H1 (cell line): ENCODE measurements at regions not wholly inside any gene's neighbourhood (a gene's known extent, or its start where the extent isn't known, plus 50 kb on each side); places are given as distances from the start of the nearest gene placed in this dataset.

ENCODE experiments used
- CTCF ChIA-PET: fragments of 300-600 bp; sonication (Branson Sonifier 250); formaldehyde crosslinking; loops from one replicate; lab custom pipeline; 2021; ENCODE audit not compliant: partially characterized antibody; lab: Charles Lee
- POLR2A ChIA-PET: fragments of 300-600 bp; sonication (Branson Sonifier 250); formaldehyde crosslinking; loops from one replicate; lab custom pipeline; 2021; ENCODE audit warnings: inconsistent platforms; ENCODE audit not compliant: partially characterized antibody; lab: Charles Lee
- DNase-seq, 2 experiments: peaks; one replicate each; pipeline versions ENCODE4 v3.0.0 to v3.0.0-alpha.2; 2010 to 2022; ENCODE audit warnings: low spot score in 2 of 2, low read depth in 1 of 2, mixed read lengths in 1 of 2
- FAIRE-seq: peaks from 2 replicates; lab custom pipeline; 2011; peaks lifted over from hg19 to GRCh38; lab: Jason Lieb, UNC
- H2AFZ ChIP-seq: 2 replicates; pipeline ENCODE4 v1.8.1; 2012; ENCODE audit warnings: low read length, inconsistent platforms
- H2AK5ac ChIP-seq: 2 replicates; pipeline ENCODE4 v1.6.1; 2013; ENCODE audit warnings: low read depth, low read length
- H2BK120ac ChIP-seq: replicated peaks from 2 replicates; pipeline ENCODE3; 2013; ENCODE audit warnings: low read depth, low read length, inconsistent platforms
- H2BK12ac ChIP-seq: 2 replicates; pipeline ENCODE4 v1.6.1; 2013; ENCODE audit warnings: low read depth, low read length
- H2BK15ac ChIP-seq: 2 replicates; pipeline ENCODE4 v1.6.1; 2013; ENCODE audit warnings: low read length
- H2BK20ac ChIP-seq: 2 replicates; pipeline ENCODE4 v1.6.1; 2013; ENCODE audit warnings: low read length
- H2BK5ac ChIP-seq: 2 replicates; pipeline ENCODE4 v1.6.1; 2013; ENCODE audit warnings: low read depth, low read length
- H3K14ac ChIP-seq: 2 replicates; pipeline ENCODE4 v1.6.1; 2013; ENCODE audit warnings: inconsistent platforms; ENCODE audit not compliant: insufficient read length
- H3K18ac ChIP-seq: 2 replicates; pipeline ENCODE4 v1.6.1; 2013; ENCODE audit warnings: low read length; ENCODE audit errors: extremely low read depth
- H3K23ac ChIP-seq: 2 replicates; pipeline ENCODE4 v1.6.1; 2013; ENCODE audit warnings: inconsistent platforms; ENCODE audit not compliant: insufficient read length
- H3K23me2 ChIP-seq: 2 replicates; pipeline ENCODE4 v1.6.1; 2013; ENCODE audit warnings: low read depth, low read length
- H3K27ac ChIP-seq: 2 replicates; pipeline ENCODE4 v1.6.1; 2011; ENCODE audit warnings: low read depth, low read length, inconsistent platforms
- H3K27me3 ChIP-seq, 4 experiments: replicated peaks in 1 of 4; 1 replicate in 1 of 4; 2 replicates in 3 of 4; pipeline versions ENCODE4 v1.6.1 to v1.8.1; 2011 to 2013; ENCODE audit warnings: low read length in 3 of 4, mild to moderate bottlenecking in 3 of 4, inconsistent platforms in 2 of 4, mixed read lengths in 2 of 4, moderate library complexity in 1 of 4; ENCODE audit not compliant: control insufficient read depth in 3 of 4, insufficient read depth in 3 of 4; ENCODE audit errors: extremely low read depth in 1 of 4
- H3K36me3 ChIP-seq, 4 experiments: 2 replicates each; pipeline versions ENCODE4 v1.6.1 to v1.8.1; 2011 to 2013; ENCODE audit warnings: mild to moderate bottlenecking in 4 of 4, low read length in 3 of 4, moderate library complexity in 2 of 4, control low read depth in 1 of 4, inconsistent platforms in 1 of 4; ENCODE audit not compliant: insufficient read depth in 4 of 4, control insufficient read depth in 2 of 4
- H3K4ac ChIP-seq: replicated peaks from 2 replicates; pipeline ENCODE3; 2013; ENCODE audit warnings: low read length, low read depth, mixed read lengths, inconsistent platforms; ENCODE audit not compliant: insufficient read length
- H3K4me1 ChIP-seq, 4 experiments: replicated peaks in 1 of 4; 1 replicate in 1 of 4; 2 replicates in 3 of 4; pipeline versions ENCODE4 v1.6.1 to v1.8.1; 2011 to 2013; ENCODE audit warnings: low read length in 3 of 4, inconsistent platforms in 2 of 4, mixed read lengths in 1 of 4; ENCODE audit not compliant: insufficient read depth in 4 of 4, control insufficient read depth in 3 of 4
- H3K4me2 ChIP-seq, 2 experiments: 2 replicates each; pipeline versions ENCODE4 v1.6.1 to v1.8.1; 2011 to 2013; ENCODE audit warnings: low read depth in 2 of 2, low read length in 2 of 2, control low read depth in 1 of 2, inconsistent platforms in 1 of 2, mild to moderate bottlenecking in 1 of 2; ENCODE audit not compliant: insufficient read depth in 1 of 2
- H3K4me3 ChIP-seq, 4 experiments: fragments of 200-600, 300-600 bp in 1 of 4; sonication (generic), shearing (Covaris generic), sonication (Bioruptor Twin) in 1 of 4; 2 replicates each; pipeline versions ENCODE4 v1.5.1 to v1.8.1; 2011 to 2016; ENCODE audit warnings: low read length in 4 of 4, low read depth in 3 of 4, control low read depth in 2 of 4, inconsistent platforms in 2 of 4, mild to moderate bottlenecking in 2 of 4, mixed read lengths in 1 of 4, moderate library complexity in 1 of 4; ENCODE audit not compliant: insufficient read depth in 2 of 4; ENCODE audit errors: extremely low read depth in 1 of 4
- H3K56ac ChIP-seq: replicated peaks from 2 replicates; pipeline ENCODE3; 2013; ENCODE audit warnings: low read depth, mild to moderate bottlenecking, mixed read lengths, low read length, inconsistent platforms; ENCODE audit not compliant: insufficient read length
- H3K79me1 ChIP-seq: 2 replicates; pipeline ENCODE4 v1.6.1; 2013; ENCODE audit warnings: low read depth, low read length, control low read depth
- H3K79me2 ChIP-seq, 2 experiments: 2 replicates each; pipeline versions ENCODE4 v1.6.1 to v1.8.1; 2012 to 2013; ENCODE audit warnings: low read length in 2 of 2, mild to moderate bottlenecking in 2 of 2, inconsistent platforms in 1 of 2; ENCODE audit not compliant: insufficient read depth in 2 of 2, control insufficient read depth in 1 of 2
- H3K9ac ChIP-seq, 4 experiments: replicated peaks in 1 of 4; 1 replicate in 1 of 4; 2 replicates in 3 of 4; pipeline versions ENCODE4 v1.6.1 to v1.8.1; 2011 to 2013; ENCODE audit warnings: low read depth in 3 of 4, low read length in 3 of 4, control low read depth in 2 of 4, mild to moderate bottlenecking in 2 of 4, moderate library complexity in 2 of 4, inconsistent platforms in 1 of 4; ENCODE audit errors: extremely low read depth in 1 of 4
- H3K9me3 ChIP-seq, 2 experiments: 2 replicates each; pipeline versions ENCODE4 v1.6.1 to v1.8.1; 2012 to 2013; ENCODE audit warnings: mild to moderate bottlenecking in 2 of 2, moderate library complexity in 2 of 2, control low read depth in 1 of 2, inconsistent platforms in 1 of 2, low read depth in 1 of 2, low read length in 1 of 2, mixed read lengths in 1 of 2; ENCODE audit not compliant: insufficient read depth in 2 of 2
- H4K20me1 ChIP-seq, 2 experiments: replicated peaks in 1 of 2; 2 replicates each; pipeline versions ENCODE3 to v1.8.1; 2011 to 2013; ENCODE audit warnings: inconsistent platforms in 2 of 2, low read length in 2 of 2, mild to moderate bottlenecking in 1 of 2; ENCODE audit not compliant: insufficient read depth in 2 of 2, control insufficient read depth in 1 of 2
- H4K5ac ChIP-seq: 2 replicates; pipeline ENCODE4 v1.6.1; 2013; ENCODE audit warnings: low read length, low read depth, mixed read lengths, inconsistent platforms; ENCODE audit not compliant: insufficient read length
- H4K8ac ChIP-seq: 2 replicates; pipeline ENCODE4 v1.8.0; 2013; ENCODE audit warnings: mild to moderate bottlenecking, moderate library complexity, low read length, inconsistent platforms; ENCODE audit not compliant: insufficient read depth; ENCODE audit errors: extremely low read depth
- H4K91ac ChIP-seq: replicated peaks from 2 replicates; pipeline ENCODE3; 2013; ENCODE audit warnings: low read length, mixed read lengths, inconsistent platforms; ENCODE audit not compliant: insufficient read length
- BCL11A ChIP-seq, 2 experiments: IDR thresholded peaks; one replicate each; pipeline ENCODE4 v1.6.1; 2011; ENCODE audit warnings: low read depth in 2 of 2, low read length in 2 of 2, mild to moderate bottlenecking in 2 of 2
- CREB1 ChIP-seq: IDR thresholded peaks from 2 replicates; pipeline ENCODE4 v1.6.1; 2012; ENCODE audit warnings: inconsistent platforms
- RAD21 ChIP-seq, 2 experiments: IDR thresholded peaks in 1 of 2; conservative IDR thresholded peaks in 1 of 2; 2 replicates each; pipeline ENCODE4 v1.6.1; 2011; ENCODE audit warnings: low read depth in 2 of 2, low read length in 2 of 2, improper control_type of control experiment in 1 of 2, inconsistent platforms in 1 of 2, mild to moderate bottlenecking in 1 of 2, moderate library complexity in 1 of 2
- RNF2 ChIP-seq: fragments of 200-900, 300-1000 bp; sonication (generic); IDR thresholded peaks from 2 replicates; pipeline ENCODE4 v1.7.1; 2016; ENCODE audit warnings: borderline replicate concordance, low read depth, mild to moderate bottlenecking, antibody characterized with exemption, low read length; ENCODE audit not compliant: poor library complexity, severe bottlenecking; ENCODE audit errors: missing control alignments
- SP4 ChIP-seq: IDR thresholded peaks from 2 replicates; pipeline ENCODE4 v1.6.1; 2012; ENCODE audit warnings: low read length, inconsistent platforms
- TF ChIP-seq, protein P1 (sequence below): IDR thresholded peaks from 2 replicates; pipeline ENCODE4 v1.6.1; 2012; ENCODE audit warnings: inconsistent platforms

DNA sequence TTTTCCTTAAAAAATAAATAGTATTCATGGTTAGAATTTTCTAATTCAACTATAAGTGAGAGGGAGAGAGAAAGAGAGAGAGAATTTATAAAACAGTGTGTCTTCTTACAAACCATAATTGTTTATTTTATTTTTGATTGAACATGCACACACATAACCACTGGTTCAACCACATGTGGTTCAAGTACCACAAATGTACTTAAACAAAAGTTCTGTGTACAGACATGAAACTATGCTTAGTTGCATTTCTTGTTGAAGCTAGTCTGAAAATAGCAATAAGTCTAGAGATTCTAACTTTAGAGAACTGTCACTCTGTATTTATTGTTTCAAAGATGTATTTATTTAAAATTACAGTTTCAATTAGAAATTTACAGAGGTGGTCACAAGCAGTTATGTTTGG lies 130.6 kb upstream of the PDE4D start:
- H3K4me3 ChIP-seq, result no peak overlapping the region
- H3K14ac ChIP-seq, result no peak overlapping the region
- no peak overlapping the region for H3K27ac ChIP-seq
- no peak overlapping the region for H4K5ac ChIP-seq
- H3K18ac ChIP-seq, result no peak overlapping the region
- H4K8ac ChIP-seq, result no peak overlapping the region
- no peak overlapping the region for H3K4ac ChIP-seq
- ChIA-PET POLR2A (no interaction called here), CTCF (interaction anchor here (1.7 kb wide), 1 partner anchor 132 kb away, joined by 3 read pairs; no protein-coding TSS in a partner anchor)
- no peak overlapping the region for H2BK120ac ChIP-seq
- H2BK15ac ChIP-seq, result no peak overlapping the region
- no peak overlapping the region for H3K23ac ChIP-seq
- H2BK12ac ChIP-seq, result no peak overlapping the region
- no peaks in the 10 kb centered on the region for H4K20me1 ChIP-seq
- no peaks in the 10 kb centered on the region for H3K27me3 ChIP-seq
- H4K91ac ChIP-seq, result no peak overlapping the region
- H2BK20ac ChIP-seq, result no peak overlapping the region
- H3K36me3 ChIP-seq, result no peaks in the 10 kb centered on the region
- H2AK5ac ChIP-seq, result no peak overlapping the region
- peaks cover 0 to 4% (median 0%) of the 10 kb centered on the region in 4 experiments; a peak in 1 of 7 replicates for H3K4me1 ChIP-seq
- no peak overlapping the region for H3K56ac ChIP-seq
- H2BK5ac ChIP-seq, result no peak overlapping the region
- no peak for DNase-seq
- no peaks in the 10 kb centered on the region for H3K79me1 ChIP-seq
- no peaks in the 10 kb centered on the region; a peak in 1 of 4 replicates for H3K9me3 ChIP-seq
- no peak overlapping the region for H3K4me2 ChIP-seq
- H3K79me2 ChIP-seq, result no peaks in the 10 kb centered on the region
- H2AFZ ChIP-seq, result no peak overlapping the region
- FAIRE-seq, result no peak
- no peaks in the 10 kb centered on the region for H3K23me2 ChIP-seq
- no peak overlapping the region for H3K9ac ChIP-seq
- TF ChIP-seq BCL11A (IDR thresholded peaks at IDR 0.05; ENCODE audit: low read depth in 2 of 2, low read length in 2 of 2) (no peak), RNF2 (no peak), CREB1 (no peak), RAD21 (IDR thresholded peaks at IDR 0.05 in 1 of 2, conservative IDR thresholded peaks at IDR 0.05 in 1 of 2; ENCODE audit: low read depth in 2 of 2, low read length in 2 of 2) (no peak), SP4 (no peak)
- TF ChIP-seq, protein P1, sequence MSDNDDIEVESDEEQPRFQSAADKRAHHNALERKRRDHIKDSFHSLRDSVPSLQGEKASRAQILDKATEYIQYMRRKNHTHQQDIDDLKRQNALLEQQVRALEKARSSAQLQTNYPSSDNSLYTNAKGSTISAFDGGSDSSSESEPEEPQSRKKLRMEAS, result no peak
